T-cell (primary cell): ENCODE measurements at regions not wholly inside any gene's neighbourhood (a gene's known extent, or its start where the extent isn't known, plus 50 kb on each side); places are given as distances from the start of the nearest gene placed in this dataset.

ENCODE experiments used
- ATAC-seq, 4 experiments: fragments of 200-7000 bp in 3 of 4; fragments of 150-1000 bp in 1 of 4; cut with Tn5 transposase; replicated peaks in 1 of 4; 1 replicate in 3 of 4; 2 replicates in 1 of 4; pipeline ENCODE4 v1.10.0; 2021; ENCODE audit warnings: moderate library complexity in 3 of 4, mild to moderate bottlenecking in 2 of 4, moderate number of reproducible peaks in 1 of 4
- CTCF ChIA-PET, 2 donors: fragments of 300-600 bp; sonication (Branson Sonifier 250); formaldehyde crosslinking; loops; one replicate each; lab custom pipeline; 2022; ENCODE audit warnings: antibody characterized with exemption in 2 of 2; lab: Charles Lee
- POLR2A ChIA-PET, 2 donors: fragments of 300-600 bp; sonication (Branson Sonifier 250); formaldehyde crosslinking; loops; one replicate each; lab custom pipeline; 2022; ENCODE audit warnings: antibody characterized with exemption in 2 of 2; lab: Charles Lee
- DNase-seq, 35 experiments: peaks; one replicate each; pipeline versions ENCODE4 v3.0.0 to v3.0.0-alpha.2; 2013 to 2023
- H3K27ac ChIP-seq: one replicate; pipeline ENCODE4 v1.5.1; 2013; ENCODE audit warnings: low read length
- H3K27me3 ChIP-seq, 2 experiments: replicated peaks in 1 of 2; 1 replicate in 1 of 2; 2 replicates in 1 of 2; pipeline versions ENCODE4 v1.6.1 to v1.7.0; 2013; ENCODE audit warnings: low read length in 1 of 2, mixed read lengths in 1 of 2; ENCODE audit not compliant: control insufficient read depth in 2 of 2, insufficient read depth in 2 of 2; ENCODE audit errors: extremely low read depth in 1 of 2
- H3K36me3 ChIP-seq, 2 donors: 1 replicate in 1 of 2; 2 replicates in 1 of 2; pipeline versions ENCODE4 v1.6.1 to v1.7.0; 2013; ENCODE audit warnings: low read length in 1 of 2; ENCODE audit not compliant: control insufficient read depth in 2 of 2, insufficient read depth in 1 of 2; ENCODE audit errors: extremely low read depth in 1 of 2
- H3K4me1 ChIP-seq, 2 experiments: 1 replicate in 1 of 2; 2 replicates in 1 of 2; pipeline versions ENCODE4 v1.6.1 to v1.7.0; 2013; ENCODE audit warnings: low read length in 2 of 2, mixed read lengths in 1 of 2; ENCODE audit not compliant: insufficient read depth in 2 of 2, control insufficient read depth in 1 of 2; ENCODE audit errors: extremely low read depth in 1 of 2
- H3K4me3 ChIP-seq, 2 donors: 1 replicate in 1 of 2; 2 replicates in 1 of 2; pipeline versions ENCODE4 v1.5.1 to v1.7.0; 2013; ENCODE audit warnings: mild to moderate bottlenecking in 2 of 2, low read length in 1 of 2, moderate library complexity in 1 of 2; ENCODE audit not compliant: control insufficient read depth in 1 of 2; ENCODE audit errors: extremely low read depth in 1 of 2
- H3K9me3 ChIP-seq: 2 replicates; pipeline ENCODE4 v1.7.0; 2013
- H3K27ac Mint-ChIP-seq, 2 donors: one replicate each; pipeline ENCODE4 v1.8.0; 2020 to 2021; ENCODE audit warnings: mild to moderate bottlenecking in 2 of 2, mixed read lengths in 2 of 2
- H3K27me3 Mint-ChIP-seq, 2 donors: one replicate each; pipeline ENCODE4 v1.8.0; 2021 to 2022; ENCODE audit warnings: mixed read lengths in 2 of 2
- H3K36me3 Mint-ChIP-seq: one replicate; pipeline ENCODE4 v1.8.0; 2021; ENCODE audit warnings: mixed read lengths
- H3K4me1 Mint-ChIP-seq, 3 donors: one replicate each; pipeline ENCODE4 v1.8.0; 2020 to 2022; ENCODE audit warnings: mixed read lengths in 3 of 3, mild to moderate bottlenecking in 1 of 3
- H3K4me3 Mint-ChIP-seq, 3 donors: one replicate each; pipeline ENCODE4 v1.8.0; 2020 to 2022; ENCODE audit warnings: mild to moderate bottlenecking in 3 of 3, mixed read lengths in 3 of 3, moderate library complexity in 3 of 3
- H3K9me3 Mint-ChIP-seq, 3 donors: one replicate each; pipeline ENCODE4 v1.8.0; 2020 to 2022; ENCODE audit warnings: mixed read lengths in 3 of 3
- WGBS: methylation state at CpG from one replicate; pipeline ENCODE4 v1.1.5; 2013; ENCODE audit warnings: missing lambda C conversion rate; ENCODE audit not compliant: insufficient coverage; 5-methylcytosine and 5-hydroxymethylcytosine counted together

DNA sequence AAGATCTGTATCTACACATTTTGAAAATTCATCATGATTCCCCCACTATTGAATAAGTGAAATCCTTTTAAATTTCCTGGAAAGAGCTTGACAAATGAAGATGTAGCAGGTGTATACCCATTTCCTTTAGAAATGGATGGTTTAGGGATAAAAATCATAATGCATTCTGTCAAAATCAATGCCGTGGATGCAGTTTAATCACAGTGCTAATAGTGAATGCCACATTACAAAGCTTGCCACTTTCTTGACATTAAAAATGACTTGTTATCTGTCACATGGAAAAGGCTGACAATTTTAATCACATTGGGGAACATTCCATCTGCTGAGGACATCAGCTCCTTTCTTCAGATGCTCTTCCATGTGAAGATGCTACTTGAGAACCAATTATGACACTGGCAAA, 229.6 kb downstream of the GPAM start:
- no peak overlapping the region for H3K4me3 Mint-ChIP-seq

GRCh38 chr10:111954386-111954785, 229.2 kb downstream of the GPAM start:
- no peak overlapping the region for H3K4me3 Mint-ChIP-seq
- peaks cover 0 to 2% of the 10 kb centered on the region in 2 experiments for H3K27me3 ChIP-seq
- WGBS: 78% methylated on average over 1 of the region's 4 CpGs
- no peak overlapping the region for H3K27ac ChIP-seq
- H3K4me1 ChIP-seq: no peaks in the 10 kb centered on the region
- no peak overlapping the region for H3K27ac Mint-ChIP-seq
- H3K36me3 ChIP-seq: no peaks in the 10 kb centered on the region
- DNase-seq (no peak), ATAC-seq (no peak)
- H3K27me3 Mint-ChIP-seq: peaks cover 0 to 3% of the 10 kb centered on the region in 2 donors
- H3K9me3 ChIP-seq: no peaks in the 10 kb centered on the region
- no peaks in the 10 kb centered on the region for H3K36me3 Mint-ChIP-seq
- no peak overlapping the region for H3K4me3 ChIP-seq
- no peaks in the 10 kb centered on the region for H3K4me1 Mint-ChIP-seq
- POLR2A ChIA-PET: no interaction called here
- CTCF ChIA-PET: no interaction called here
- peaks cover 8 to 20% (median 15%) of the 10 kb centered on the region in 3 donors for H3K9me3 Mint-ChIP-seq

More for the DNA sequence above, 229.6 kb downstream of the GPAM start:
- Histone ChIP-seq H3K9me3 (no peaks in the 10 kb centered on the region), H3K36me3 (no peaks in the 10 kb centered on the region), H3K27ac (no peak overlapping the region), H3K4me3 (no peak overlapping the region), H3K27me3 (peaks cover 0 to 2% of the 10 kb centered on the region in 2 experiments), H3K4me1 (no peaks in the 10 kb centered on the region)
- no peaks in the 10 kb centered on the region for H3K36me3 Mint-ChIP-seq
- DNase-seq (no peak), ATAC-seq (no peak)
- CTCF ChIA-PET: no interaction called here
- H3K9me3 Mint-ChIP-seq: peaks cover 8 to 20% (median 15%) of the 10 kb centered on the region in 3 donors
- no peak overlapping the region for H3K27ac Mint-ChIP-seq
- peaks cover 0 to 3% of the 10 kb centered on the region in 2 donors for H3K27me3 Mint-ChIP-seq
- WGBS: no CpG with 5 or more reads among the region's 1 CpG
- POLR2A ChIA-PET: no interaction called here
- no peaks in the 10 kb centered on the region for H3K4me1 Mint-ChIP-seq

GRCh38 chr10:111956841-111957240, 226.7 kb downstream of the GPAM start:
- ATAC-seq (no peak), DNase-seq (no peak)
- Mint-ChIP-seq H3K27me3 (peaks cover 0 to 3% of the 10 kb centered on the region in 2 donors), H3K27ac (no peak overlapping the region), H3K9me3 (peaks cover 8 to 20% (median 15%) of the 10 kb centered on the region in 3 donors), H3K4me3 (no peak overlapping the region), H3K4me1 (no peaks in the 10 kb centered on the region), H3K36me3 (no peaks in the 10 kb centered on the region)
- no peaks in the 10 kb centered on the region for H3K4me1 ChIP-seq
- H3K36me3 ChIP-seq: no peaks in the 10 kb centered on the region
- peaks cover 0 to 2% of the 10 kb centered on the region in 2 experiments for H3K27me3 ChIP-seq
- no peak overlapping the region for H3K27ac ChIP-seq
- no peak overlapping the region for H3K4me3 ChIP-seq
- WGBS: 100% methylated on average over 1 of the region's 6 CpGs
- ChIA-PET CTCF (no interaction called here), POLR2A (no interaction called here)
- H3K9me3 ChIP-seq: no peaks in the 10 kb centered on the region

GRCh38 chr10:111962951-111963350, 220.6 kb downstream of the GPAM start:
- CTCF ChIA-PET: interaction anchor here in 1 of 2 donors (0.7 kb wide), 1 partner anchor 675 kb away, joined by 3 read pairs; no protein-coding TSS in a partner anchor
- ATAC-seq: no peak

DNA sequence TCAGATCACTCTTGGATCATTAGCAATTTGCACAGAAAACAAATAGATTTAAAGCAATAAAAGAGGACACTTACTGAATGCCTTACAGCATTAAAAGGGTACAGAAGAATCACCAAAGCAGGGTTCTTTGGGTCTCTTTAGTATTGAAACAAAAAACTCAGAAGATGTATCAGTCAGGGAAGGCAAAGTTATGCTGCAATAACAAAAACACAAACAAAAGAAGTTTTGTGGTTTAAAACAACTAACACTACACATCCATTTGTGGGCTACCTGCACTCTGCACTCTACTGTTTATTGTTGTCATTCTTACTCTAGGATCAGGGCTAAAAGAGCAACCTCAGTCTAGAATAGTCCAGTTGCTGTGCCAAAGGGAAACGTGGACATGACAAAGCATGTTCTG, 216.4 kb downstream of the GPAM start:
- Histone ChIP-seq H3K9me3 (no peaks in the 10 kb centered on the region), H3K36me3 (no peaks in the 10 kb centered on the region), H3K4me3 (no peak overlapping the region), H3K27ac (no peak overlapping the region), H3K4me1 (no peaks in the 10 kb centered on the region), H3K27me3 (no peaks in the 10 kb centered on the region)
- Mint-ChIP-seq H3K27ac (no peak overlapping the region), H3K4me3 (no peak overlapping the region), H3K36me3 (no peaks in the 10 kb centered on the region), H3K27me3 (peaks cover 0 to 10% of the 10 kb centered on the region in 2 donors), H3K4me1 (no peaks in the 10 kb centered on the region), H3K9me3 (peaks cover 0 to 14% (median 4%) of the 10 kb centered on the region in 3 donors)
- ChIA-PET POLR2A (no interaction called here), CTCF (no interaction called here)
- ATAC-seq (no peak), DNase-seq (no peak)
- WGBS: no CpG with 5 or more reads among the region's 1 CpG

More at GRCh38 chr10:111962951-111963350, 220.6 kb downstream of the GPAM start:
- H3K4me3 Mint-ChIP-seq: no peak overlapping the region
- WGBS: 61% methylated on average over 3 of the region's 5 CpGs
- POLR2A ChIA-PET: no interaction called here
- no peak overlapping the region for H3K27ac ChIP-seq
- no peaks in the 10 kb centered on the region for H3K36me3 ChIP-seq
- no peaks in the 10 kb centered on the region for H3K4me1 Mint-ChIP-seq
- peaks cover 0 to 10% (median 4%) of the 10 kb centered on the region in 3 donors for H3K9me3 Mint-ChIP-seq
- H3K36me3 Mint-ChIP-seq: no peaks in the 10 kb centered on the region
- no peaks in the 10 kb centered on the region for H3K27me3 ChIP-seq
- H3K4me3 ChIP-seq: no peak overlapping the region
- no peak overlapping the region for H3K27ac Mint-ChIP-seq
- no peaks in the 10 kb centered on the region for H3K4me1 ChIP-seq
- no peak for DNase-seq
- peaks cover 0 to 6% of the 10 kb centered on the region in 2 donors for H3K27me3 Mint-ChIP-seq
- no peaks in the 10 kb centered on the region for H3K9me3 ChIP-seq

GRCh38 chr10:111967547-111967946, 216.0 kb downstream of the GPAM start:
- DNase-seq: no peak
- H3K27ac ChIP-seq: no peak overlapping the region
- H3K36me3 ChIP-seq: no peaks in the 10 kb centered on the region
- H3K9me3 Mint-ChIP-seq: peaks cover 0 to 12% (median 4%) of the 10 kb centered on the region in 3 donors
- CTCF ChIA-PET: no interaction called here
- H3K27me3 Mint-ChIP-seq: peaks cover 0 to 8% of the 10 kb centered on the region in 2 donors
- no peak overlapping the region for H3K4me3 Mint-ChIP-seq
- no peak overlapping the region for H3K27ac Mint-ChIP-seq
- no peaks in the 10 kb centered on the region for H3K4me1 ChIP-seq
- 100% methylated on average over 1 of the region's 2 CpGs for WGBS
- POLR2A ChIA-PET: no interaction called here
- H3K9me3 ChIP-seq: no peaks in the 10 kb centered on the region
- no peak overlapping the region for H3K4me3 ChIP-seq
- H3K27me3 ChIP-seq: no peaks in the 10 kb centered on the region
- ATAC-seq: no peak
- H3K4me1 Mint-ChIP-seq: no peaks in the 10 kb centered on the region
- no peaks in the 10 kb centered on the region for H3K36me3 Mint-ChIP-seq

DNA sequence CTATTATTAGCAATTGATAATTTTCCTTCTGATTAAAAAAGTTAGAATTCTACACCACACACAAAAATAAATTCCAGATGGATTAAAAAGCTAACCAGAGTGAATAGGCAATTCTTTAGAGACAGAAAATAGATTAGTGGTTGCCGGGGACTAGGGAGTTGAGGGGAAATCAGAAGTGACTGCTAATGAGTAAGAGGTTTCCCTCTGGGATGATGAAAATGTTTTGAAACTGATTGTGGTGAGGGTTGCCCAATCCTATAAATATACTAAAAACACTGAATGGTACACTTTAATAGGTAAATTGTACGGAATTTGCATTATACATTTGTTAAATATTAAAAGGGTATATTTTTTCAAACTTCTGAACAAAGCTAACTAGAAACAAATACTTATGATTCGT, 214.9 kb downstream of the GPAM start:
- H3K9me3 Mint-ChIP-seq: peaks cover 0 to 8% (median 4%) of the 10 kb centered on the region in 3 donors
- no peaks in the 10 kb centered on the region for H3K4me1 Mint-ChIP-seq
- Histone ChIP-seq H3K27ac (no peak overlapping the region), H3K36me3 (no peaks in the 10 kb centered on the region), H3K4me3 (no peak overlapping the region), H3K4me1 (no peaks in the 10 kb centered on the region), H3K27me3 (no peaks in the 10 kb centered on the region), H3K9me3 (no peaks in the 10 kb centered on the region)
- no peak overlapping the region for H3K4me3 Mint-ChIP-seq
- no CpG with 5 or more reads among the region's 3 CpGs for WGBS
- ATAC-seq (no peak), DNase-seq (no peak)
- ChIA-PET CTCF (no interaction called here), POLR2A (no interaction called here)
- H3K36me3 Mint-ChIP-seq: no peaks in the 10 kb centered on the region
- H3K27ac Mint-ChIP-seq: no peak overlapping the region
- peaks cover 0 to 4% of the 10 kb centered on the region in 2 donors for H3K27me3 Mint-ChIP-seq
